Astrocyte (in vitro differentiated cells and primary cell): ENCODE measurements at regions not wholly inside any gene's neighbourhood (a gene's known extent, or its start where the extent isn't known, plus 50 kb on each side); places are given as distances from the start of the nearest gene placed in this dataset.

Experiments
- DNase-seq: peaks from one replicate; pipeline ENCODE4 v3.0.0-alpha.2; 2010; ENCODE audit warnings: low read depth
- FAIRE-seq: peaks from 2 replicates; lab custom pipeline; 2011; peaks lifted over from hg19 to GRCh38; lab: Jason Lieb, UNC
- H2AFZ ChIP-seq: 2 replicates; pipeline ENCODE4 v1.6.0; 2012; ENCODE audit warnings: low read depth, low read length, inconsistent platforms
- H3K27ac ChIP-seq: 2 replicates; pipeline ENCODE4 v1.5.1; 2011; ENCODE audit warnings: low read depth, low read length, inconsistent platforms
- H3K27me3 ChIP-seq: 2 replicates; pipeline ENCODE4 v1.6.0; 2011; ENCODE audit warnings: low read length, inconsistent platforms; ENCODE audit not compliant: insufficient read depth
- H3K36me3 ChIP-seq: 2 replicates; pipeline ENCODE4 v1.5.1; 2011; ENCODE audit warnings: low read length, inconsistent platforms; ENCODE audit not compliant: insufficient read depth
- H3K4me1 ChIP-seq: 2 replicates; pipeline ENCODE4 v1.5.1; 2011; ENCODE audit warnings: low read length, inconsistent platforms; ENCODE audit not compliant: insufficient read depth
- H3K4me2 ChIP-seq: 2 replicates; pipeline ENCODE4 v1.6.0; 2012; ENCODE audit warnings: low read length, inconsistent platforms
- H3K4me3 ChIP-seq: 2 replicates; pipeline ENCODE4 v1.5.1; 2011; ENCODE audit warnings: low read depth, mild to moderate bottlenecking, low read length, inconsistent platforms; ENCODE audit not compliant: insufficient read depth
- H3K79me2 ChIP-seq: 2 replicates; pipeline ENCODE4 v1.6.0; 2012; ENCODE audit warnings: mild to moderate bottlenecking, low read length, inconsistent platforms; ENCODE audit not compliant: insufficient read depth
- H3K9ac ChIP-seq: 2 replicates; pipeline ENCODE4 v1.6.0; 2012; ENCODE audit warnings: mild to moderate bottlenecking, low read length, inconsistent platforms
- H3K9me3 ChIP-seq: 2 replicates; pipeline ENCODE4 v1.5.1; 2012; ENCODE audit warnings: low read depth, mild to moderate bottlenecking, low read length, inconsistent platforms; ENCODE audit not compliant: insufficient read depth
- H4K20me1 ChIP-seq: 2 replicates; pipeline ENCODE4 v1.6.0; 2012; ENCODE audit warnings: low read length, inconsistent platforms; ENCODE audit not compliant: insufficient read depth
- H3K27ac Mint-ChIP-seq: one replicate; pipeline ENCODE4 v1.8.0; 2021; ENCODE audit warnings: mild to moderate bottlenecking, mixed read lengths; ENCODE audit not compliant: unreplicated experiment
- H3K27me3 Mint-ChIP-seq: one replicate; pipeline ENCODE4 v1.8.0; 2021; ENCODE audit warnings: low read depth, mixed read lengths; ENCODE audit not compliant: unreplicated experiment
- H3K36me3 Mint-ChIP-seq: one replicate; pipeline ENCODE4 v1.8.0; 2021; ENCODE audit warnings: low read depth, mixed read lengths; ENCODE audit not compliant: unreplicated experiment
- H3K4me1 Mint-ChIP-seq: one replicate; pipeline ENCODE4 v1.8.0; 2021; ENCODE audit warnings: low read depth, mixed read lengths; ENCODE audit not compliant: unreplicated experiment
- H3K4me3 Mint-ChIP-seq: one replicate; pipeline ENCODE4 v1.8.0; 2021; ENCODE audit warnings: mild to moderate bottlenecking, moderate library complexity, mixed read lengths; ENCODE audit not compliant: unreplicated experiment
- H3K9me3 Mint-ChIP-seq: one replicate; pipeline ENCODE4 v1.8.0; 2021; ENCODE audit warnings: mild to moderate bottlenecking, mixed read lengths; ENCODE audit not compliant: unreplicated experiment
- EZH2 ChIP-seq: IDR thresholded peaks from 2 replicates; pipeline ENCODE4 v1.6.1; 2012; ENCODE audit warnings: mild to moderate bottlenecking, low read length, inconsistent platforms; ENCODE audit not compliant: insufficient read depth
- TF ChIP-seq, protein P1 (sequence below): IDR thresholded peaks from 2 replicates; pipeline ENCODE4 v1.5.1; 2011; ENCODE audit warnings: low read depth, mild to moderate bottlenecking, inconsistent platforms, low read length, moderate library complexity; ENCODE audit not compliant: insufficient read depth

DNA sequence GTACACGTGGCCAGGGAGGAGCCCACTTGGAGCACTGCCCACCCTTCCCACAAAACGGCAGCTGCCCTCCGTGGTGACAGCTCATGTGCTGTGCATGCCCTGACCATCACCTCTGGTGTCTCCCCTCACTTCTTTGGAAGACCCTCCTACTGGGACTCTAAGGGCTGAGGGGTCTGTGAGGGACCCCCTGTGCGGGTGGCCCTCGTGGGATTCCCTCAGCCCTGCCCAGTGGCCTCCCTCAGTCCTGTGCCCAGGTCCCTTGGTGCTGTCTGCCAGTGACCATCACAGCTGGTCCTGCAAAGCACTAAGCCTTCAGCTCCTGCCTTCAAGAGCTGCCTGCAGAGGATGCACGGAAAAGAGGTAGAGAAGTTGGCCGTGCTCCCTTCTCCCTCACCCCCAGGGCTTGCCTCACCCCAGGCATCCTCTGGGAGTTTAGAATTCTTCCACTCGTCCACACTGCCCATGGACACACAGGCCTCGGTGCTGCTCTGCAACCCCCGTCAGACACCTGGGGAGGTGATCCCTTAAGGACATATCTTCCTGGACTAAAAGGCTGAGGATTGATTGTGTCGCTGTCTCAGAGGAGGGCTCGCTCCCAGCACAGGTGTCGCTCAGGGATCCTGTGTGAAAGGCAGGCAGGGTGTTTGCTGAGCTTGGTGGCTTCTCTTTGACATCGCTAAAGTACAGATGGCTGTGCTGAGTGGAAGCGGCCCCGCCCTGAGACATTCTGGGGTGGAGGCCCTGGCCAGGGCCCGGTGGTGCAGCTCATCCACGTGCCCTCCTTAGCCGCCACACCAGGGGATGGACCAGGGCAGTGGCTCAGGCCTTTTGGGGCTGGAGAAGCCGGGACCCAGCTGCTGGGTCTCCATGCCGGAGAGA is 119.5 kb upstream of the FRMD1 start:
- Histone ChIP-seq H3K4me3 (no peak overlapping the region), H4K20me1 (no peaks in the 10 kb centered on the region), H3K27ac (no peak overlapping the region), H3K4me2 (no peak overlapping the region), H3K4me1 (no peaks in the 10 kb centered on the region), H3K27me3 (no peaks in the 10 kb centered on the region), H2AFZ (no peak overlapping the region), H3K9ac (no peak overlapping the region), H3K36me3 (no peaks in the 10 kb centered on the region), H3K79me2 (no peaks in the 10 kb centered on the region), H3K9me3 (no peaks in the 10 kb centered on the region)
- H3K4me3 Mint-ChIP-seq = no peak overlapping the region
- no peak for DNase-seq
- TF ChIP-seq, protein P1, sequence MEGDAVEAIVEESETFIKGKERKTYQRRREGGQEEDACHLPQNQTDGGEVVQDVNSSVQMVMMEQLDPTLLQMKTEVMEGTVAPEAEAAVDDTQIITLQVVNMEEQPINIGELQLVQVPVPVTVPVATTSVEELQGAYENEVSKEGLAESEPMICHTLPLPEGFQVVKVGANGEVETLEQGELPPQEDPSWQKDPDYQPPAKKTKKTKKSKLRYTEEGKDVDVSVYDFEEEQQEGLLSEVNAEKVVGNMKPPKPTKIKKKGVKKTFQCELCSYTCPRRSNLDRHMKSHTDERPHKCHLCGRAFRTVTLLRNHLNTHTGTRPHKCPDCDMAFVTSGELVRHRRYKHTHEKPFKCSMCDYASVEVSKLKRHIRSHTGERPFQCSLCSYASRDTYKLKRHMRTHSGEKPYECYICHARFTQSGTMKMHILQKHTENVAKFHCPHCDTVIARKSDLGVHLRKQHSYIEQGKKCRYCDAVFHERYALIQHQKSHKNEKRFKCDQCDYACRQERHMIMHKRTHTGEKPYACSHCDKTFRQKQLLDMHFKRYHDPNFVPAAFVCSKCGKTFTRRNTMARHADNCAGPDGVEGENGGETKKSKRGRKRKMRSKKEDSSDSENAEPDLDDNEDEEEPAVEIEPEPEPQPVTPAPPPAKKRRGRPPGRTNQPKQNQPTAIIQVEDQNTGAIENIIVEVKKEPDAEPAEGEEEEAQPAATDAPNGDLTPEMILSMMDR = no peak
- TF ChIP-seq EZH2 = no peak
- FAIRE-seq = no peak
- no peak overlapping the region for H3K27ac Mint-ChIP-seq
- peaks cover 47% of the 10 kb centered on the region for H3K27me3 Mint-ChIP-seq
- no peaks in the 10 kb centered on the region for H3K36me3 Mint-ChIP-seq
- no peaks in the 10 kb centered on the region for H3K4me1 Mint-ChIP-seq
- H3K9me3 Mint-ChIP-seq = peaks cover 4% of the 10 kb centered on the region

DNA sequence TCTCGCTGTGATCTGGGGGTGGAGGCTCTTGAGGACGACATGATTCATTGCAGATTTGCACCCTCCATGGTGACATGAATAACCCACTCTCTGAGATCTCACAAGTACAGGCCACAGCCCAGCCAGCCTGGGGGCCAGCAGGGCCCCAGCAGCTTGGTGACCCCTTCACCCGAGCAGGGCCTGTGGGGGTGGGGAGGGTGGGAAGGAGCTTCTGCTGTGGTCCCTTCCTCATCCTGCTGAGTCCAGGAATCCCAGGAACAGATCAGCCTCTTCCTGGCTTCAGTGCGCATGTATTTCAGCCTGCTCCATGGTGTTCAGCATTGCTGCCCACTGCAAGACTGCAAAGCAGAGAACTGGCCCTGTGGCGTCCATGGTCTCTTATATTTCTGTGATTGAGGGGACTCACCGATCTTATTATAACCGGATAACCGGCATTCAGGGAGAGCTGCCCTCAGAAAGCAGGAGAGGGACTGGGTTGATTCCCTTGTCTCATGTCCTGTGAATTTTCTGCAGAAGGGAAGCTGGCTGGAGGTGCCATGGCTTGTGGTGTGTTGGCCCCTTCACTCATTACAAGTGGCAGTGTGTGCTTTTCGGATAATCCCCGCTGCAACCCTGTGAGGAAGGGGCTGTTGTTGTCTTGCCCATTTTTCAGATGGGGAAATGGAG is 118.8 kb upstream of the FRMD1 start:
- H3K27me3 ChIP-seq = no peaks in the 10 kb centered on the region
- Mint-ChIP-seq H3K27me3 (peaks cover 55% of the 10 kb centered on the region), H3K27ac (no peak overlapping the region), H3K4me3 (no peak overlapping the region), H3K36me3 (no peaks in the 10 kb centered on the region), H3K9me3 (peaks cover 4% of the 10 kb centered on the region), H3K4me1 (no peaks in the 10 kb centered on the region)
- H4K20me1 ChIP-seq = no peaks in the 10 kb centered on the region
- H3K4me3 ChIP-seq = no peak overlapping the region
- H3K9ac ChIP-seq = no peak overlapping the region
- no peaks in the 10 kb centered on the region for H3K79me2 ChIP-seq
- no peaks in the 10 kb centered on the region for H3K4me1 ChIP-seq
- no peaks in the 10 kb centered on the region for H3K36me3 ChIP-seq
- no peaks in the 10 kb centered on the region for H3K9me3 ChIP-seq
- H3K4me2 ChIP-seq = no peak overlapping the region
- no peak for FAIRE-seq
- H3K27ac ChIP-seq = no peak overlapping the region
- no peak for DNase-seq
- no peak overlapping the region for H2AFZ ChIP-seq
- TF ChIP-seq, protein P1 = no peak
- no peak for TF ChIP-seq EZH2
